CD4-positive, alpha-beta T cell treated with Interleukin-2 at 100 ng/mL for 4 hours (primary cell): ENCODE measurements at regions not wholly inside any gene's neighbourhood (a gene's known extent, or its start where the extent isn't known, plus 50 kb on each side); places are given as distances from the start of the nearest gene placed in this dataset.

Source experiments
- DNase-seq: peaks from one replicate; pipeline ENCODE4 v3.0.0-alpha.2; 2020; ENCODE audit warnings: low spot score

DNA sequence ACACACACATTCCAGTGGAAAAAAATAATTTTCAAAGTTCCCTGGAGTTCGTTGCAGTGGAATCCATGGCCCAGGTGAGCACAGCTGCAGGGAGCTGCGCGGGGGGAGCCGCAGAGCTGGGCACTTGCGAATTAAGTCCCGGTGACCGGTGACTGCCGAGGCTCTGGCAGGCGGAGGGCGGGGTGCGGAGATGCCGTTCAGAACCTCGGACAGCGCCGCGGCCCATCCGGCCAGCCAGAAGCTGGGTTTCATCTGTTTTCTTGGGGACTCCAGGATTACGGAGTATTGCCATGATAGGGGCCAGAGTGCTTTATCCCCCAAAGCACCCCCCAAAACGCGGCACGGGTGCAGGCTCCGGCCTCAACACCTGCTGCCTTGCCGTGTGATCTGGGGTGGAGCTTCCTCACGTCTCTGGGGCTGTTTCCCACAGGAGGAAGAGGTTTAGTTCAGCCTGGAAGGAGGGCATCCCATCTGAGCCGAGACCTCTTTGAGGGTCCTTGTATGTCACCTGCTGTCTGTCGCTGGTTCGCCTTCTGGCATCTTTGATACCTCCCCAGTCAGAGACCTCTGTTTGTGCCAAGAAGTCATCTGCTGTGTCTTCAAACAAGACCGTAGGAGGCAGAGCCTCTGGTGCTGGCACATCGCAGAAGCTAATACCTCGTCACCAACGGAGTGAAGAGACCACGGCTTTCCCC is 99.4 kb downstream of the YTHDF1 start:
- no peak for DNase-seq

DNA sequence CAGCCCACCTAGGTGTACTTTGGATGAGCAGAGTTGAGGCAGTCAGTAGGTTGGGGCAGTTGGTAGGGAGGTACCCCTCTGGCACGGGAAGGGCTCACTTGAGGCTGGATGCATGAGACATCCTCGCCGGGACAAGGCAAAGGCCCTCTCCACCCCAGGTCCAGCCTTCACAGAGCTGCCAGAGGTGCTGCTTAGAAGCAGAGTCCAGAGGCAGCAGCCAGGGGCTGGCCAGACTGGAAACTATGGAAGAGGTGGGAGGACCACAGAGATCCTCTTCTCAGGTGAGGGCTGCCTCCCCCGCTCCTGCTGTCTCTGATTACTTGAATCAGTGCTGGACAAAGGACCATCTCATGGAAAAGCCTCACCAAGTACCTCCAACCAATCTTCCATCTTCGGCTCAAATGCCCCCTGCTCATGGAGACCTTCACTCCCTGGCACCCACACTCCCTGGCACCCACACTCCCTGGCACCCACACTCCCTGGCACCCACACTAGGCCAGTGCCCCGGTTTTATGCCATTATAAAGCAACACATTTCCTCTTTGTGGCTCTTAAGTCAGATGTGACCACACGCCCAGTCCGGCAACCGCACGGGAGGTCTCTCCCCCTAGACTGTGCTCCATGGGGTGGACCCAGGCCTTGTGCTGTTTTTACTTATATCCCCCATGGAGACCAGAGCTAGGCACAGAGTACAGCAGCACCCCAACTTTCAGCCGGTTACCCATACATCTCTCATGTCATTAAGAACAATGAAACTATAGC is 100.1 kb downstream of the YTHDF1 start:
- DNase-seq = no peak

DNA sequence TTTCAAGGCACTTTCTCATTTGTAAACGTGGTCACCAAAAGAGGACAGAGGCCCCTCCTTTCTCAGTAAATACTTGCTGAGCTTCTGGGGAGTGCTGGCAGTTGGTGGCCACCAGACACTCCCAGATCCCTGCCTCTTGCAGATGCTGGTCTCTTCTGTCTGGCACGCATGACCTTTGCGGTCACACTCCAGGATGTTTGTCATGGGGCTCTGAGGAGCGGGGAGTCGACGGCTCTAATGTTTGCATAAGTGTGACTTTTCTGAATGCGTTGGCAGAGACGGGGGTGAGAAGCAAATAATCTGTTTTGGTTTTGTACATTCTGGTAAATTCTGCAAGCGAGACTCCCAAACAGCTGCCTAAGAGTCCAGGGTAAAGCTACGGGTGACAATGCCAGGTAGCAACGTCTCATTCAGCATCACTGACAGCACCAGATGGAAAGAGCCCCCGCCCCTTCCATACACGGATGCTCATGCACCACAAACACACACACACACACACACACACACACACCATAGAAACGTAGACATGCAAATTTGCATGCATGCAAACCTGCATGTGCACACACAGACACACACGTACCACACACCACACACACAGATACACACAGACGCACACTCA is 101.1 kb downstream of the YTHDF1 start:
- DNase-seq = no peak

DNA sequence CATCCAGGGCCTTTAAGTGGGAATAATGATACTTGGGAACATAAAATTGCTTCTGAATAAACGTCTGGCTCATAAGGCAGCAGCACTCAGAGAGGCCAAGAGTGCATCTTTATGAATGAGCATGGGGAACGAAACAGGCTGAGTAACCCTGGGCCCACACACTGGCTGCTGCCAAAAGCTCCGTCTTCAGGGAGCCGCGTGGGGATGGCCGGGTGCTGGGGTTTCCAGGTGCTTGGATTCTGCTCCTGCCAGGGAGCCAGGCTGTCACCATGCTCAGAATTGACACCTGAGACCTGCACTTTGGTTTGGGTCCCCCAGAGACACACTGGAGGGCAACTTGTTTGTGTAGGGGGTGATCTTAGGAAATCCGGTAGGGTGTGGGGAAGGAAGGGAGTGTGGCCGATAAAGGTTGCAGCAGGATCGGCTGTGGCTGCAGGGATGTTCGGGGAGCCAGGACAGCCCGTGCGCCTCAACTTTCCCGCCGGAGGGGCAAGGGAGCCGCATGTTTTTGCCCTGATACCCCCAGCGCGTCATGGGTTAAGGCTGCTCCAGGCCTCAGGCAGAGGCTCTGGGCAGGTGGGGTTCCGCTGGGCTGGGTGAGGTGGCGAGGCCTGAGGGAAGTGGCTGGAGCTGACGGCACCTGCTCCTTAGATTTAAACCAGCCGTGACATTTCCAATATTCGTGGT is 101.8 kb downstream of the YTHDF1 start:
- DNase-seq = no peak

DNA sequence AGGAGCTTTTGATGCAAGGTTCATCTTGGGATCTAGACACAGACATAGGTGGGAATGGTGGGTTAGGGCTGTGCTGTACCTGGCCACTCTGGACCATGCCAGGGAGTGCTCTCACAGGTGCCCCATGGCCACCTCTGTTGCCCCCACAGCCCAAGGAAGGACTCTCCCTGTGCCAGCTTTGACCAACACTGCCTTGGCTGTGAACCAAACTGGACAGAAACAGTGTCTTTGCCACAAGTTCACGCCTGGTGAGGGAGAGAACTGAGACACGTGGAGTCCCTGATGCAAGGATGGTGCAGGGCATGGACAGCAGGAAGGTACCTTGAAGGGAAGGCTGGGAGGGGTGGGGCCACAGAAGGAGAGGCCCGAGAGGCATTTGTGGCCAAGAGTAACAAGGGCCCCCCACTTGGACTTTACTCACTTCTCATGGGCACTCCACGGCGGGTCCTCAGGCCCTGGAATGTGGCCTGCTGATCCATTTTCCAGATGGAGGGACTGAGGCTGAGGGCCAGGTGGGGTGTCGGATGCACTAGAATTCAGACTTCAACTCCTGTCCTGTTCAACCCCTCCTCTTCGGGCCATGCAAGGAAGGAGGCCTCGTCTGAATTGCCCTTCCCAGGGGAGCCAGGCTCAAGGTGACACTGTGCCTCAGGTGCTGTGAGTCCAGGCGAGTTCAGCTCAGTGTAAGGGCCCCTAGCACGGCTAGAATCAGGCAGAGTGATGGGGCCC is 103.3 kb downstream of the YTHDF1 start:
- no peak for DNase-seq

DNA sequence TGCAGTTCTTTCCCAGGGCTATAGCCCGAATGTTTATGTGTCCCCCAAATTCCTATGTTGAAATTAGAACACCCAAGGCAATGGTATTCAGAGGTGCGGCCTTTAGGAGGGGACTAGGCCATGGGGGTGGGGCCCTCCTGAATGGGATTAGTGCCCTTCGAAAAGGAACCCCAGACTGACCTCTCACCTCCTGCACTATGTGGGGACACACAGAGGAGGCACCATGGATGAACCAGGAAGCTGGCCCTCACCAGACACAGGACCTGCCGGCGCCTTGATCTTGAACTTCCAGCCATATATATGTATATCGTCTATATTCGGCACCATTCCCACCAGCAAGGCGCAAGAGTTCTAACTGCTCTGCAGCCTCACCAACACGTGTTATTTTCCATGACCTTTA is 101.5 kb upstream of the BHLHE23 start:
- no peak for DNase-seq

DNA sequence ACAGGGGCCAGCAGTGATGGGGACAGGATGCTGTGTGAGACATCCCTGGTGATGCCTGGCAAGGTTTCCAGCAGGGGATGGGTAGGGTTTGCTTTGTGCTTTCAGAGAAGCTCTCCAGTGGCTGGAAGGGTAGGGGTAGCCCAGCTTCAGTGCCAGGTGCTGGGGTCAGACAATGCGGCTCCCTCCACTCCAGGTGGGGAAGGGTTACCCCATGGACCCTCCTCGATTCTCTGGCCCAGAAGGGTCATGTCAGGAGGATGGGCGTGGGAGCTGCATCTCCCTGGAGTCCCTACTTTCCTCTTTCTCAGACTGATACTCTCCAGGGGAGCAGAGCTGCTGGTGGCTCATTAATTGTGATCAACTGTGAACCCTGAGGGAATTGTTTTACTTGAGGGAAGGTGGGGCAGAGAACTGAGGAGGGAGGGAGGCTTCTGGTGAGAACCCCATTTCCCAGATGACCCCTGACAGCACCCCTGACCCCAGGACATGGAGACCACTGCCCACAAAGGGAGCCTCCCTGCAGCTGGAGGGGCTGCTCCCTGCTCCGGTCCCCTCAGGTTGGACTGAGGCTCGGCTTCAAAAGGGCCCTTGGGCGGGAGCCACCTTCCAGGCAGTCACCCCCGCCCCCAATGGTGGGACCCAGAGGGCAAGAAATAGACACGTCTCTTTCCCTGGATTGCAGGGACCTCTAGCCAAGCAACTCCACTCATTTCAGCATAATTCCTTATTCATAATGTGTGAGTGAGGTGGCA is 100.9 kb upstream of the BHLHE23 start:
- no peak for DNase-seq

DNA sequence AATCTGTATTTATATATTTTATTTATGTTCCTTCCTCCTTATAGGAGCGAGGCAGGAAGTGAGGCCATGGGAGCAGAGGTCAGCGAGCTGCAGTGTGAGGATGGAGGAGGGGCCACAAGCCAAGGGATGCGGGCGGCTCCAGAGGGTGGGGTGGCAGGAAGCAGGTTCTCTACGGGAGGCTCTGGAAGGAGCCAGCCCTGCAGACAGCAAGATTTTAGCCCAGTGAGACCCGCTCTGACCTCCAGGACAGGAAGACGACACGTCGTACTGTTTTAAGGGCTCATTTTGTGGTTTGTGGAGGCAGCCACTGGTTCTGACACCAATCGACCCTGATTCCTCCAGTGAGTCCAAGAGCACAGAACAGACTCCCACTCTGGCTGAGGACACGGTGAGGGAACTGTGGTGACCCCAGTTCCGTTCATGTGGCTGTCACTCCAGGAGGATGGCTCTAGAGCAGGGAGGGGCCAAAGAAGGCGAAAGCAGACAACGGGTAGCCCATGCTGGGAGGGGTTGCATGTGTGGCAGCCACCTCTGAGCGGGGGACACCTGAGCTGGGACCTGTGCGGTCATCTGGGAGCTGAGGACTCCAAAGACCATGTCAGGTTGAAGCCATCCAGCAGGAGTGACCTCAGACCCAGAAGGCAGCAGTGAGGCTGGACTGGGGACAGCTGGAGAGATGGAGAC is 100.1 kb upstream of the BHLHE23 start:
- DNase-seq = no peak

DNA sequence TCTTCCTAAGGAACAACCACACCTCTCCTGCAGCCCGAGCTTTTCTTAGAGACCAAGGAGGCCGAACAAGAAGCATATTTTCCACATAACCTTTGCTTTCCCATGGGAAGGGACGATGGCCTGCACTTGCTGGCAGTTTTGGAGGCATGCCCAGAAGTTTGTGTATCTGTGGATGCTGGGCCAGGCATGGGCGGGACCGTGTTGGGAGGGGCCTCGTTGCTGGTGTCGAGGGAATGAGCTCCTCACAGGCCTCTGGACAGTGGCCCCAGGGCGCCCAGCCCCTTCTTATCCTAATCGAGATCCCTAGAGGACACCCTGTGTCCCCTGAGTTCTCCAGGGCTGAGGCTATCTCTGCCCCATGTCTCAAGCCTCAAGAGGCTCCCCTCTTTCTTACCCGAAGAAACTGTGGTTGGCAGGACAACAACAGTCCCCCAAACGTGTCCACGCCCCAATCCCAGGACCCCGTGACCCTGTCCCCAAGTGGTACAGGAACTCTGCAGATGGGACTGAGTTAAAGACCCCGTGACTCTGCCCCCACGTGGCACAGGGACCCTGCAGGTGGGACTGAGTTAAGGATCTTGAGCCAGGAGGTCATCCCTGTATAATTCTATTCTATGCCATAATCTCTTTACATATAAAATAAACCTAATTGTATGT is 99.5 kb upstream of the BHLHE23 start:
- DNase-seq = no peak

DNA sequence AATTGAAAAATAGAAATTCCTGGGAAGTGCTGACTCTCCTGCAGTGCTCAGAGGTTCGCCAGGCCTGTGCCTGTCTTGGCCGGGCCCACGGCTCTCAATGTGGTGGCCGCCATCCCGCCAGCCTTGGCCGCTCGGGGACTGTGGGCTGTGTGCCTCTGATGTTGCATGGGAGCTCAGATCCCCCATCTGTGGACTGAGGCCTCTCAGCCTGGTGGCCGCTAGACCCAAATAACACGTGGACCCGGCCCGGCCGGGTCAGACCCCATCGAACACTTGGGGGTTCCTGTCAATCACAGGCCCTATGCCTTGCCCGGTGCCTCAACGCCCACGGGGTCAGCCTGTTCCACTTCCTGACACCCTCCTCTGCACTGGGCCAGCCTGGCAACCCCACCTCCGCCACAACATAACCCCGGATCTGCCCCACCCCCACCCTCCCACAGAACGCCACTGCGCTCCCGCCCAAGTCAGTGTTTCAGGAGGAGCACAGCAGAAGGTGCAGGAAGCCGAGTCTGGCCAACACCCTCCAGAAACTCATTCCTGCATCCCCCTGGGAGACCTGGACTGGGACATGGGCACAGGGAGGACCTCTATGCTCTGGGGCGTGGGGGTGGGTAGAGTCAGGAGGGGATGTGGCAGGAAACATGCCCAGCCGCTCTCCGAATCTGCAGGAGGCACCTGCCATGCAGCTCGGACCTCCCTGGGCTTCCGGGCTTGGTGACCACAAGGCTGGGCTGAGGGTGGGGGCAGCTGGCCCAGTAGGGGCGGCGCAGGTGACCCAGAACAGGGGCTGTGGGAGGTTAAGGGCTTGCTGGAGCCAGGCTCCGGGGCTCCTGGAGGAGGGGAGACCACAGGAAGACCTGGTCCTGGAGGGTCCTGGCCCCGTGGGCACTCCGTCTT is 98.7 kb upstream of the BHLHE23 start:
- DNase-seq = no peak

DNA sequence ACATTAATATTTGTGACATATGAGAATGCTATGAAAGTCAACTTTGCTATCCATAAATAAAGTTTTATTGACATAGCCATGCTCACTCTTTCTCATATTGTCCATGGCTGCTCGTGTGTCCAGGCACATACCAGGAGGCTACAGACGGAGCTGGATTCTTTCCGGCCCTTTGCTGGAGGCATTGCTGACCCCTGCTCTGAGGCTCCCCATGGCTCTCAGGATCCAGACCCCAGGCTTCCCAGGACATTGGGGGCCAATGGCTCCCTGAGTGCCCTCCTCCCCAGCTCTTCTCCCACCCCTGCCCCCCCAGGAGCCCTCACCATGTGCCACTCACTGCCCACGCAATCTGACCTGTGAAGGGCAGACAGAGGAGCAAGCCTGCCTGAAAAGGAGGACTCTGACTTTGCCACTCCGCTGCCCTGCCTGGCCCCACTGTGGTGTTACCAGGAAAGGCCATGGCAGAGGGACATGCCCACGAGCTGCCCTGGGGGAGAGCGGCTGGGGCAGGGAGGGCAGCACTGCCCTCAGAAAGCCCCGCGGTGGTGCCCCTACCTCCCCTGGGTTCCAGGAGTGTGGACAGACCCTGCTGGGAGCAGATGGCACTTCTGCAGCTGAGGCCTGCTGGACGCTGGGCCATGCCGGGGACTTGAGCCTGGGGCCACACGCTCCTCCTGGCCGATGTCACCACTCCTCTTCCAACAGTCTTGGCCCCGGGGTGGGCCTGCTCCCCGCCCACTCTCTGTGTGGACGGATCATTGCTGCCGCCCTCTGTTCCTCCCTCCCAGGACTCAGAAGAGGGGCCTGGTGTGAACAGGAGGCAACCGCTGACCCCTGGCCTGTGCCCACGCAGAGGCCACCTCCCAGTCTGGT is 97.8 kb upstream of the BHLHE23 start:
- DNase-seq = no peak

DNA sequence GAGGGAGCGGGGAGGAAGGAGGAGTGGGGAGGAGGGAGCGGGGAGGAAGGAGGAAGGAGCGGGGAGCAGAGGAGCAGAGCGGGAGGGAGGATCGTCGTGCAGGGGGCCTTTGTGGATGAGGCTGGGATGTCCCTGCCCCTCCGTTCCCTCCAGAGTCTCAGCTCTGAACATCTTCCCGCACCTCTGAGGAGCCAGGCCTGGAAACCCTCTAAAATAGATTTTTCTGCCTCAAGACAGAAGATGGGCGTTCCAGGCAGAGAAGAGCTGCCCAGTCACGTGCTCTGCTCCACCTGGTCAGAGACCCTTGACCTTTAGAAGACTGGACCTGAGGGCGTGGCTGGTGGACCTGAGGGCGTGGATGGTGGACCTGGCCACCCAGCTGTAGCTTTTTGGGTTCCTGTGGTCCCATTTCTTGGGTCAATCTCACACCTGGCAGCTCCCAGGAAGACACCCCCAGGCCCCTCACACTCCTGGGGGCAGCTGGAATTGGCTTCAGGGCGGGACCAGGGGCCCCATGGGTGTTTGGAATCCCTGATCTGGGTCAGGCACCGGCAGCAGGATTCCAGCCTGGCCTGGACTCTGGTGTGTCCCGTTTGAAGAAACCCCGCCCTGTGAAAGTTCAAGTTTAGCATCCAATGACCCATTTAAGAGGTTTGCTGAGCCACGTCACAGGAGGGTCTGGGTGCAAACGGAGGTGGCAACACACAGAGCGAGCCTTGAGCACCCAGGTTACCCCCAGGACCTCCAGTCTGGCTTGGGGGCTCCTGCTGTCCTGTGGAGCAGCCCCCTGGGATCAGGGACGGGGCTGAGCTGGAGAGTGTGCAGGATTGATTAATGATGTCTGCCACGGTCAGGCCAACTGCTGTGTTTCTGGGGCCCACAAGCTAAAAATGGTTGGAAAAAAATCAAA is 96.9 kb upstream of the BHLHE23 start:
- DNase-seq = no peak

DNA sequence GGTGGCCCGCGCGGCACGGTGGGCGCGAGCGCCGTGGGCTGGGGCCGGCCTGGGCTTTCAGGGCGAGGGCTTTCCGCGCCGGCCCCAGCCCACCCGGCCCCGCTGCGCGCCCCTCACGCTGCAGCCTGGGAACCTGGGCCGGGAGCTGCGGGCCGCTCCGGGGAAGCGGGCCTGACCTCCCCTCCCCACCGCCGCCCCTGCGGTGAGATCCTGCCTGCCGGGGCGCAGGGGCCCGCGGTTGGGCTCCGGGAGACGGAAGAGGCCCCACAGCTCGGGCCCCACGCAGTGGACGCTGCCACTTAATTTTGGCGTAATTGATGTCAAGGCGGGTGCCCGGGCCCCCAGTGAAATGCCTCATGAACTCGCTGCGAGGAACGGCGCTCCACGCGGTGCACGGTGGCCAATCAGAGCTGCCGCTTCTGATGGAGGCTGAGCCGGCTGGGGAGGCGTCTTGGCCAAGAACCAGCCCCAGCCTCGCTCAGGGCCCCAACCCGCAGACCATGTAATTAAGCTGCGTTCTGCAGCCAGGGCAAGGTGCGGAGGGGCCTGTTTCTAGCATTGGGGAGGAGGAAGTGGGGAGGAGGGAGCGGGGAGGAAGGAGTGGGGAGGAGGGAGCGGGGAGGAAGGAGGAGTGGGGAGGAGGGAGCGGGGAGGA is 96.1 kb upstream of the BHLHE23 start:
- DNase-seq = peak; percentile 64

DNA sequence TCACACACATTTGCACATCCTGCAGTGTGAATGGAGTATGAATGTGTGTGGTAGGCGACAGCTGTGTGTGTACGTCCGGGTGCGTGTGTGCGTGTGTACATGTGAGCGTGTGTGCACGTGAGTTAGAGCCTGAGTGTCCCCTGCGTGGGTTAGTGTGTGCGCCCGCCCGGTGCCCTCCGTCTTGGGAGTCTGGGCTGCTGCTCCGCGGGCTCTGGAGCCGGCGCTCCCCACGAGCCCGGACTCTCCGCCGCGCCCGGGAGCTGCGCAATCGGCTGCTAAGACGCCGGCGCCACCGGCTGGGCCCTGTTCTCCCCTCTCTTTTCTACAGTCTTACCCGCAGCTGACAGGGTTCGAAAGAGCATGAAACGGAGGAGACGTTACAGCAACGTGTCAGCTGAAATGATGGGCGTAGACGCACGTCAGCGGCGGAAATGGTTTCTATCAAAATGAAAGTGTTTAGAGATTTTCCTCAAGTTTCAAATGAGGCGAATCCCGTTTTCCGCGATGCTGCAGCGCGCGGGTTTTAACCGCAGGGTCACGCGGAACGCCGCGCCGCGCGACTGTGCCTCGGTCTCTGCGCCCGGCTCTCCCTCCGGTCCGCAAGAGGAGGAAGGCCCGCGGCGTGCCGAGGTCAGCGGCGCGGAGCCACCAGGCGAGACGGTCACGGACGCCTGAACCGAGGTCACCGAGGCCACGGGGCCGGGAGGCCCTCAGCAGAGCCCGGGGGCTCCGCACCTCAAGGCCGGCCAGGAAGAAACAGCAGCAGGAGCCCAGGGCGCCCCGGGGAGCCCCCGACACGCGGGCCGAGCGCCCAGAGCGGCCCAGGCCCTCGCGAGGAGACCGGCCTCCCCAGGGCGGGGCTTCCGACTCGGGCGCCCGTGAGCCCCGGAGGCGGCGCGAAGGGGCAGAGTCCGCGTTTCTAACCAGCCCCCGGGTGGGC is 95.3 kb upstream of the BHLHE23 start:
- DNase-seq = peak; percentile 48

DNA sequence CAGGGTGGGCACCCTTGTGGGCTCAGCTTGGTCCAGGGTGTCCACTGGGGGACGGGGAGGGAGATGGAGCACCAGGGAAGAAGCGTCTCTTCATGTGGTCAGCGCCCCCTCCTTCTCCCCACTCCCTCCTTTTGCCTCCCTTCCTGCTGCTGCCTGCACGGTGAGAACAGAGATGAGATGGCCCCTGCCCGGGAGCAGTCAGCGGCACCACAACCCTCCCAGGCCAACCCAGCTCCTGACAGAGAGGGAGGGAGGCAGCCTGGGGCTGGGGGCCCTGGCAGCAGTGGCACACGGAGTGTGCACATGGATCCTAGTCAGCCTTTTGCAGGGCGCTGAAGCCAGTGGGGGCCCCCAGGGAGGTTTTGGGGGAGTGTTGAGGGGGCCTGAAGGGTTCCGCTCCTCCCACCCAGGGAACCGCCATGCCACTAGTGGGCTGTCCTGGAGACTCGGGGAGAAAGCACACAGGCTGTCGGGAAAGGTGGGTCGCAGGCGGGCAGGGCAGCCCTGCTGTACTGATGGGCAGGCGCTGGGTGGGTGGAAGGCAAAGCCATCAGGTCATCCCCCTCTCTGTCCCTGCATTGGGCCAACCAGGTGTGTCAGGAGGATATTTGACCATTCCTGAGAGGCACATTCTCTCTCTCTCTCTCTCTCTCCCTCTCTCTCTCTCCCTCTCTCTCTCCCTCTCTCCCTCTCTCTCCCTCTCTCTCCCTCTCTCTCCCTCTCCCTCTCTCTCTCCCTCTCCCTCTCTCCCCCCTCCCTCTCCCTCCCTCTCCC is 94.3 kb upstream of the BHLHE23 start:
- no peak for DNase-seq
